Loucy (cell line): ENCODE measurements at regions not wholly inside any gene's neighbourhood (a gene's known extent, or its start where the extent isn't known, plus 50 kb on each side); places are given as distances from the start of the nearest gene placed in this dataset.

ENCODE experiments used
- H2AFZ ChIP-seq: fragments of 200-600 bp; sonication (generic); 2 replicates; pipeline ENCODE4 v1.6.0; 2016; ENCODE audit warnings: antibody characterized with exemption, mild to moderate bottlenecking, low read length, moderate library complexity
- H3F3A ChIP-seq: fragments of 200-600 bp; 2 replicates; pipeline ENCODE4 v1.6.0; 2016; ENCODE audit warnings: antibody characterized with exemption, low read depth, mild to moderate bottlenecking
- H3K27me3 ChIP-seq: fragments of 200-600 bp; sonication (generic); 2 replicates; pipeline ENCODE4 v1.6.1; 2014; ENCODE audit warnings: low read length, mild to moderate bottlenecking; ENCODE audit not compliant: insufficient read depth, poor library complexity, severe bottlenecking
- H3K36me3 ChIP-seq: fragments of 200-600 bp; sonication (generic); 2 replicates; pipeline ENCODE4 v1.6.1; 2016; ENCODE audit warnings: low read length; ENCODE audit not compliant: insufficient read depth
- H3K4me1 ChIP-seq: fragments of 200-600 bp; sonication (generic); 2 replicates; pipeline ENCODE4 v1.5.1; 2014; ENCODE audit warnings: low read length, mild to moderate bottlenecking; ENCODE audit not compliant: insufficient read depth, poor library complexity, severe bottlenecking
- H3K4me2 ChIP-seq: fragments of 200-600 bp; sonication (generic); 2 replicates; pipeline ENCODE4 v1.6.0; 2014; ENCODE audit warnings: antibody characterized with exemption, low read length, low read depth, mild to moderate bottlenecking; ENCODE audit not compliant: poor library complexity, severe bottlenecking
- H3K4me3 ChIP-seq: fragments of 200-600 bp; sonication (generic); 2 replicates; pipeline ENCODE4 v1.5.1; 2014; ENCODE audit warnings: low read length, mild to moderate bottlenecking, mixed read lengths; ENCODE audit not compliant: poor library complexity, severe bottlenecking
- H3K79me2 ChIP-seq: fragments of 200-600 bp; sonication (generic); 2 replicates; pipeline ENCODE4 v1.6.1; 2014; ENCODE audit warnings: low read length; ENCODE audit not compliant: insufficient read depth
- H3K9ac ChIP-seq: fragments of 200-600 bp; sonication (generic); 2 replicates; pipeline ENCODE4 v1.6.0; 2014; ENCODE audit warnings: mild to moderate bottlenecking, low read depth, low read length, moderate library complexity; ENCODE audit not compliant: poor library complexity, severe bottlenecking
- H3K9me2 ChIP-seq: fragments of 200-600 bp; sonication (generic); replicated peaks from 2 replicates; pipeline ENCODE4 v1.6.1; 2016; ENCODE audit warnings: low read depth, low read length, mixed read lengths
- H3K9me3 ChIP-seq: fragments of 200-600 bp; sonication (generic); 2 replicates; pipeline ENCODE4 v1.6.1; 2014; ENCODE audit warnings: mild to moderate bottlenecking, antibody characterized with exemption, low read length, low read depth; ENCODE audit not compliant: insufficient read depth
- H4K20me1 ChIP-seq: fragments of 200-600 bp; sonication (generic); 2 replicates; pipeline ENCODE4 v1.6.0; 2014; ENCODE audit warnings: antibody characterized with exemption, low read length, mild to moderate bottlenecking; ENCODE audit not compliant: insufficient read depth, poor library complexity, severe bottlenecking
- CTCF ChIP-seq: fragments of 200-600 bp; sonication (generic); conservative IDR thresholded peaks from 2 replicates; pipeline ENCODE4 v1.5.1; 2014; ENCODE audit warnings: mild to moderate bottlenecking, antibody characterized with exemption, low read length
- EZH2phosphoT487 ChIP-seq: fragments of 200-600 bp; IDR thresholded peaks from 2 replicates; pipeline ENCODE4 v1.6.1; 2018; ENCODE audit warnings: antibody characterized with exemption, mild to moderate bottlenecking, moderate library complexity, borderline replicate concordance

GRCh38 chr5:171619196-171619595 is 166.4 kb upstream of the SMIM23 start:
- H3K27me3 ChIP-seq, result no peaks in the 10 kb centered on the region

GRCh38 chr5:171619744-171620143 is 165.9 kb upstream of the SMIM23 start:
- Histone ChIP-seq H3K4me2 (no peak overlapping the region), H3K27me3 (no peaks in the 10 kb centered on the region), H3K79me2 (no peaks in the 10 kb centered on the region), H4K20me1 (no peaks in the 10 kb centered on the region), H3K9ac (no peak overlapping the region), H3K9me2 (no peaks in the 10 kb centered on the region), H3K4me1 (no peaks in the 10 kb centered on the region), H3K36me3 (no peaks in the 10 kb centered on the region), H2AFZ (no peak overlapping the region), H3K4me3 (no peak overlapping the region), H3K9me3 (no peaks in the 10 kb centered on the region), H3F3A (no peaks in the 10 kb centered on the region)
- TF ChIP-seq CTCF (no peak), EZH2phosphoT487 (no peak)

More at GRCh38 chr5:171619196-171619595, 166.4 kb upstream of the SMIM23 start:
- H4K20me1 ChIP-seq, result no peaks in the 10 kb centered on the region
- no peaks in the 10 kb centered on the region for H3F3A ChIP-seq
- no peaks in the 10 kb centered on the region for H3K9me3 ChIP-seq
- no peaks in the 10 kb centered on the region for H3K9me2 ChIP-seq
- no peak overlapping the region for H2AFZ ChIP-seq
- no peaks in the 10 kb centered on the region for H3K4me1 ChIP-seq
- H3K36me3 ChIP-seq, result no peaks in the 10 kb centered on the region
- no peaks in the 10 kb centered on the region for H3K79me2 ChIP-seq
- no peak overlapping the region for H3K4me2 ChIP-seq
- no peak for TF ChIP-seq CTCF
- TF ChIP-seq EZH2phosphoT487, result no peak
- H3K9ac ChIP-seq, result no peak overlapping the region
- H3K4me3 ChIP-seq, result no peak overlapping the region

- TF ChIP-seq EZH2phosphoT487 (no peak), CTCF (no peak)
Observed at GRCh38 chr5:171622010-171622409, 163.6 kb upstream of the SMIM23 start.

More at GRCh38 chr5:171622010-171622409, 163.6 kb upstream of the SMIM23 start:
- no peak overlapping the region for H3K4me2 ChIP-seq
- no peaks in the 10 kb centered on the region for H4K20me1 ChIP-seq
- no peak overlapping the region for H3K9ac ChIP-seq
- no peaks in the 10 kb centered on the region for H3K9me2 ChIP-seq
- no peaks in the 10 kb centered on the region for H3K9me3 ChIP-seq
- no peaks in the 10 kb centered on the region for H3K27me3 ChIP-seq
- no peaks in the 10 kb centered on the region for H3K36me3 ChIP-seq
- no peak overlapping the region for H3K4me3 ChIP-seq
- no peaks in the 10 kb centered on the region for H3K79me2 ChIP-seq
- no peaks in the 10 kb centered on the region for H3F3A ChIP-seq
- no peak overlapping the region for H2AFZ ChIP-seq
- H3K4me1 ChIP-seq, result no peaks in the 10 kb centered on the region
